ENCODE measurements at regions not wholly inside any gene's neighbourhood (a gene's known extent, or its start where the extent isn't known, plus 50 kb on each side); places are given as distances from the start of the nearest gene placed in this dataset.

DNA sequence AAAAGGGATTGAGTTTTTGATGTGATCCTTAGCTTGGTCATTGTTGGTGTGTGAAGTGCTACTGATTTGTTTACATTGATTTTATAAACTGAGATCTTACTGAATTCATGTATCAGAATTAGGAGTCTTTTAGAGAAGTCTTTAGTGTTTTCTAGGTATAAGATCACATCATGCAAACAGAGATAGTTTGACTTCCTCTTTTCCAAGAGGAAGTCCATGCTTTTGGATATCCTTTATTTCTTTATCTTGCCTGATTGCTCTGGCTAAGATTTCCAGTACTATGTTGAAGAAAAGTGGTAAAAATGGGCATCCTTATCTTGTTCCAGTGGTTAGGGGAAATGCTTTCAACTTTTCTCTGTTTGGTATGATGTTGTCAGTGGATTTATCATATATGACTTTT lies 561.2 kb upstream of the SLITRK1 start:
- H3K9ac ChIP-seq (ENCODE audit: insufficient read depth, low read length) = no peak overlapping the region
- TF ChIP-seq, protein P1, sequence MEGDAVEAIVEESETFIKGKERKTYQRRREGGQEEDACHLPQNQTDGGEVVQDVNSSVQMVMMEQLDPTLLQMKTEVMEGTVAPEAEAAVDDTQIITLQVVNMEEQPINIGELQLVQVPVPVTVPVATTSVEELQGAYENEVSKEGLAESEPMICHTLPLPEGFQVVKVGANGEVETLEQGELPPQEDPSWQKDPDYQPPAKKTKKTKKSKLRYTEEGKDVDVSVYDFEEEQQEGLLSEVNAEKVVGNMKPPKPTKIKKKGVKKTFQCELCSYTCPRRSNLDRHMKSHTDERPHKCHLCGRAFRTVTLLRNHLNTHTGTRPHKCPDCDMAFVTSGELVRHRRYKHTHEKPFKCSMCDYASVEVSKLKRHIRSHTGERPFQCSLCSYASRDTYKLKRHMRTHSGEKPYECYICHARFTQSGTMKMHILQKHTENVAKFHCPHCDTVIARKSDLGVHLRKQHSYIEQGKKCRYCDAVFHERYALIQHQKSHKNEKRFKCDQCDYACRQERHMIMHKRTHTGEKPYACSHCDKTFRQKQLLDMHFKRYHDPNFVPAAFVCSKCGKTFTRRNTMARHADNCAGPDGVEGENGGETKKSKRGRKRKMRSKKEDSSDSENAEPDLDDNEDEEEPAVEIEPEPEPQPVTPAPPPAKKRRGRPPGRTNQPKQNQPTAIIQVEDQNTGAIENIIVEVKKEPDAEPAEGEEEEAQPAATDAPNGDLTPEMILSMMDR (conservative IDR thresholded peaks at IDR 0.05 in 1 of 2, IDR thresholded peaks at IDR 0.05 in 1 of 2; ENCODE audit: low read depth in 1 of 2, low read length in 2 of 2) = no peak
- no peak for TF ChIP-seq EZH2 (IDR thresholded peaks at IDR 0.05; ENCODE audit: low read length, missing control alignments)
- no peak for DNase-seq (ENCODE audit: low read depth in 2 of 2)
- H4K20me1 ChIP-seq (ENCODE audit: control insufficient read depth, extremely low read depth, insufficient read depth, low read length) = no peaks in the 10 kb centered on the region
- no peaks in the 10 kb centered on the region for H3K9me3 ChIP-seq (ENCODE audit: control insufficient read depth, insufficient read depth, low read depth, low read length)
- no peak overlapping the region for H3K4me3 ChIP-seq (replicated peaks in 1 of 4; ENCODE audit: control extremely low read depth in 1 of 4, insufficient read depth in 1 of 4, low read depth in 3 of 4, low read length in 4 of 4)
- H2AFZ ChIP-seq (ENCODE audit: low read length) = no peak overlapping the region
- no peak overlapping the region for H3K4me2 ChIP-seq (ENCODE audit: extremely low read depth, insufficient read depth, low read length)
- H3K4me1 ChIP-seq (ENCODE audit: control insufficient read depth, extremely low read depth, insufficient read depth, low read length) = no peaks in the 10 kb centered on the region
- H3K27ac ChIP-seq (ENCODE audit: insufficient read depth, low read length) = no peak overlapping the region
- no peaks in the 10 kb centered on the region for H3K27me3 ChIP-seq (ENCODE audit: control insufficient read depth, insufficient read depth, low read length)
- no peaks in the 10 kb centered on the region for H3K36me3 ChIP-seq (ENCODE audit: control insufficient read depth, insufficient read depth, low read length)
- H3K79me2 ChIP-seq (ENCODE audit: control insufficient read depth, insufficient read depth, low read length) = no peaks in the 10 kb centered on the region

DNA sequence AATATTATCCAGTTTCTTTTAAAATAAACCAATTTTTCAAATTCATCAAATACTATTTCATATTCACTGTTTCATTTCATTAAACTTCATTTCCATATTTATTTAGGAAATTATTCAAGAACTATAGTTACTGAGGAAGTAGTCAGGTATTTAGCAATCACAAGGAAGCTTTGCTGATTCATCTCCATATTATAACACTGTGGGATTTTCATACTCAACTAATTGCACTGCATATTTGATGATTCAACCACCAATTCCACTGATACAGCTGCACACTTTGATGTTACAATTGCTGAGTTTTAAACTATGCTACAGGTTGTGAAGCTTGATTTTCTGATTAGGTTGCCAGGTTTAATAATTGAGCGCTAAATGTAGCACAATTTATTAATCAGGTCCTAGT lies 556.8 kb upstream of the SLITRK1 start:
- H2AFZ ChIP-seq (ENCODE audit: low read length) = no peak overlapping the region
- H3K9me3 ChIP-seq (ENCODE audit: control insufficient read depth, insufficient read depth, low read depth, low read length) = no peaks in the 10 kb centered on the region
- no peak overlapping the region for H3K9ac ChIP-seq (ENCODE audit: insufficient read depth, low read length)
- no peaks in the 10 kb centered on the region for H4K20me1 ChIP-seq (ENCODE audit: control insufficient read depth, extremely low read depth, insufficient read depth, low read length)
- no peaks in the 10 kb centered on the region for H3K27me3 ChIP-seq (ENCODE audit: control insufficient read depth, insufficient read depth, low read length)
- H3K79me2 ChIP-seq (ENCODE audit: control insufficient read depth, insufficient read depth, low read length) = no peaks in the 10 kb centered on the region
- DNase-seq (ENCODE audit: low read depth in 2 of 2) = peak; percentile 14 to 84
- H3K27ac ChIP-seq (ENCODE audit: insufficient read depth, low read length) = no peak overlapping the region
- TF ChIP-seq EZH2 (IDR thresholded peaks at IDR 0.05; ENCODE audit: low read length, missing control alignments) = no peak
- TF ChIP-seq, protein P1 (conservative IDR thresholded peaks at IDR 0.05 in 1 of 2, IDR thresholded peaks at IDR 0.05 in 1 of 2; ENCODE audit: low read depth in 1 of 2, low read length in 2 of 2) = no peak
- H3K4me1 ChIP-seq (ENCODE audit: control insufficient read depth, extremely low read depth, insufficient read depth, low read length) = no peaks in the 10 kb centered on the region
- H3K36me3 ChIP-seq (ENCODE audit: control insufficient read depth, insufficient read depth, low read length) = no peaks in the 10 kb centered on the region
- H3K4me2 ChIP-seq (ENCODE audit: extremely low read depth, insufficient read depth, low read length) = no peak overlapping the region
- H3K4me3 ChIP-seq (replicated peaks in 1 of 4; ENCODE audit: control extremely low read depth in 1 of 4, insufficient read depth in 1 of 4, low read depth in 3 of 4, low read length in 4 of 4) = no peak overlapping the region

DNA sequence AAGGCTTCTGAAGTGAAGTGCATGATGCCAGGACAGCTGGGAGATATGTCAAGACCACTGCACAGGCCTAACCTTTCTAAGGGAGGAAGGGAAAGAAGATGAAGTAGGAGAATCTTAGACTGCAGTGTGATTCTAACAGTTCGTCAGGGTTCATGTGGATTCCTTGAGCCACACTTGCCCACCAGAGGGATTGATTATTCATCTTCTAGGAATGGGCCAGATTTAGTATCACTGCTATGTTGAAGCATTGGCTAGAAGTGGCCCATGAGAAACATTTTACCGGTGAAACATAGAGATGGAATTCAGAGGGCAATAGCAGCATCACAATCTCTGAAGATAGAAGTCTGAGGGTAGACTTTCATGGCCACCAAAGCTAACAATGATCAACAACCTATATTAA lies 550.8 kb upstream of the SLITRK1 start:
- no peaks in the 10 kb centered on the region for H3K4me1 ChIP-seq (ENCODE audit: control insufficient read depth, extremely low read depth, insufficient read depth, low read length)
- no peaks in the 10 kb centered on the region for H3K27me3 ChIP-seq (ENCODE audit: control insufficient read depth, insufficient read depth, low read length)
- H2AFZ ChIP-seq (ENCODE audit: low read length) = no peak overlapping the region
- TF ChIP-seq, protein P1 (conservative IDR thresholded peaks at IDR 0.05 in 1 of 2, IDR thresholded peaks at IDR 0.05 in 1 of 2; ENCODE audit: low read depth in 1 of 2, low read length in 2 of 2) = no peak
- no peak for TF ChIP-seq EZH2 (IDR thresholded peaks at IDR 0.05; ENCODE audit: low read length, missing control alignments)
- H3K9me3 ChIP-seq (ENCODE audit: control insufficient read depth, insufficient read depth, low read depth, low read length) = no peaks in the 10 kb centered on the region
- no peaks in the 10 kb centered on the region for H3K36me3 ChIP-seq (ENCODE audit: control insufficient read depth, insufficient read depth, low read length)
- H3K4me2 ChIP-seq (ENCODE audit: extremely low read depth, insufficient read depth, low read length) = no peak overlapping the region
- DNase-seq (ENCODE audit: low read depth in 2 of 2) = peak; percentile 4 to 95
- no peaks in the 10 kb centered on the region for H3K79me2 ChIP-seq (ENCODE audit: control insufficient read depth, insufficient read depth, low read length)
- H4K20me1 ChIP-seq (ENCODE audit: control insufficient read depth, extremely low read depth, insufficient read depth, low read length) = no peaks in the 10 kb centered on the region
- H3K4me3 ChIP-seq (replicated peaks in 1 of 4; ENCODE audit: control extremely low read depth in 1 of 4, insufficient read depth in 1 of 4, low read depth in 3 of 4, low read length in 4 of 4) = no peak overlapping the region
- H3K9ac ChIP-seq (ENCODE audit: insufficient read depth, low read length) = no peak overlapping the region
- no peak overlapping the region for H3K27ac ChIP-seq (ENCODE audit: insufficient read depth, low read length)
